Fibroblast of lung (primary cell): ENCODE measurements at regions not wholly inside any gene's neighbourhood (a gene's known extent, or its start where the extent isn't known, plus 50 kb on each side); places are given as distances from the start of the nearest gene placed in this dataset.

Experiments used
- DNase-seq, 2 donors: peaks; one replicate each; pipeline versions ENCODE4 v3.0.0 to v3.0.0-alpha.2; 2010; ENCODE audit warnings: low read depth in 2 of 2
- H2AFZ ChIP-seq: 2 replicates; pipeline ENCODE4 v1.5.1; 2012; ENCODE audit warnings: low read length, control low read depth, inconsistent platforms
- H3K27ac ChIP-seq: 2 replicates; pipeline ENCODE4 v1.5.1; 2011; ENCODE audit warnings: low read length, control low read depth; ENCODE audit not compliant: insufficient read depth
- H3K27me3 ChIP-seq: 2 replicates; pipeline ENCODE4 v1.5.1; 2011; ENCODE audit warnings: mild to moderate bottlenecking, low read length; ENCODE audit not compliant: control insufficient read depth, insufficient read depth
- H3K36me3 ChIP-seq: 2 replicates; pipeline ENCODE4 v1.5.1; 2011; ENCODE audit warnings: low read length; ENCODE audit not compliant: control insufficient read depth, insufficient read depth
- H3K4me1 ChIP-seq: 2 replicates; pipeline ENCODE4 v1.5.1; 2011; ENCODE audit warnings: low read length; ENCODE audit not compliant: control insufficient read depth, insufficient read depth; ENCODE audit errors: extremely low read depth
- H3K4me2 ChIP-seq: 2 replicates; pipeline ENCODE4 v1.5.1; 2011; ENCODE audit warnings: low read length, control low read depth; ENCODE audit not compliant: insufficient read depth; ENCODE audit errors: extremely low read depth
- H3K4me3 ChIP-seq, 4 experiments: fragments of 200-600 bp in 1 of 4; sonication (generic) in 1 of 4; replicated peaks in 1 of 4; 2 replicates each; pipeline ENCODE4 v1.5.1; 2011 to 2016; ENCODE audit warnings: low read length in 4 of 4, low read depth in 3 of 4, mild to moderate bottlenecking in 3 of 4, control low read depth in 2 of 4, inconsistent platforms in 1 of 4, mixed read lengths in 1 of 4; ENCODE audit not compliant: insufficient read depth in 1 of 4; ENCODE audit errors: control extremely low read depth in 1 of 4
- H3K79me2 ChIP-seq: 2 replicates; pipeline ENCODE4 v1.5.1; 2012; ENCODE audit warnings: mild to moderate bottlenecking, low read length, inconsistent platforms; ENCODE audit not compliant: control insufficient read depth, insufficient read depth
- H3K9ac ChIP-seq: 2 replicates; pipeline ENCODE4 v1.5.1; 2011; ENCODE audit warnings: mild to moderate bottlenecking, low read length, control low read depth; ENCODE audit not compliant: insufficient read depth
- H3K9me3 ChIP-seq: 2 replicates; pipeline ENCODE4 v1.5.1; 2012; ENCODE audit warnings: low read depth, low read length; ENCODE audit not compliant: control insufficient read depth, insufficient read depth
- H4K20me1 ChIP-seq: 2 replicates; pipeline ENCODE4 v1.5.1; 2011; ENCODE audit warnings: low read length; ENCODE audit not compliant: control insufficient read depth, insufficient read depth; ENCODE audit errors: extremely low read depth
- CTCF ChIP-seq, 2 donors: IDR thresholded peaks in 1 of 2; conservative IDR thresholded peaks in 1 of 2; 1 replicate in 1 of 2; 2 replicates in 1 of 2; pipeline ENCODE4 v1.5.1; 2011 to 2012; ENCODE audit warnings: low read length in 2 of 2, control low read depth in 1 of 2, inconsistent platforms in 1 of 2, low read depth in 1 of 2, mild to moderate bottlenecking in 1 of 2
- EZH2 ChIP-seq: IDR thresholded peaks from 2 replicates; pipeline ENCODE4 v1.5.1; 2012; ENCODE audit warnings: low read length, control low read depth, mild to moderate bottlenecking; ENCODE audit errors: missing control alignments

- Histone ChIP-seq H3K4me3 (no peak overlapping the region), H3K9ac (no peak overlapping the region), H3K36me3 (no peaks in the 10 kb centered on the region), H3K4me1 (no peaks in the 10 kb centered on the region), H3K9me3 (no peaks in the 10 kb centered on the region), H3K27ac (no peak overlapping the region), H3K4me2 (no peak overlapping the region), H2AFZ (no peak overlapping the region), H3K27me3 (no peaks in the 10 kb centered on the region), H4K20me1 (no peaks in the 10 kb centered on the region), H3K79me2 (no peaks in the 10 kb centered on the region)
- TF ChIP-seq CTCF (conservative IDR thresholded peaks at IDR 0.05 in 1 of 2, IDR thresholded peaks at IDR 0.05 in 1 of 2; ENCODE audit: low read depth in 1 of 2, low read length in 2 of 2), result no peak
- DNase-seq, result no peak
Measured at GRCh38 chr18:38444971-38445803, 879.6 kb upstream of the CELF4 start.

GRCh38 chr18:38427736-38428135 is 862.1 kb upstream of the CELF4 start:
- DNase-seq, result no peak
- Histone ChIP-seq H2AFZ (no peak overlapping the region), H3K4me2 (no peak overlapping the region), H3K27me3 (no peaks in the 10 kb centered on the region), H4K20me1 (no peaks in the 10 kb centered on the region), H3K9ac (no peak overlapping the region), H3K9me3 (no peaks in the 10 kb centered on the region), H3K4me3 (no peak overlapping the region), H3K36me3 (no peaks in the 10 kb centered on the region), H3K27ac (no peak overlapping the region), H3K79me2 (no peaks in the 10 kb centered on the region), H3K4me1 (no peaks in the 10 kb centered on the region)
- TF ChIP-seq CTCF (conservative IDR thresholded peaks at IDR 0.05 in 1 of 2, IDR thresholded peaks at IDR 0.05 in 1 of 2; ENCODE audit: low read depth in 1 of 2, low read length in 2 of 2) (no peak), EZH2 (no peak)

GRCh38 chr18:38427234-38427633 is 861.6 kb upstream of the CELF4 start:
- no peak overlapping the region for H3K9ac ChIP-seq

More at GRCh38 chr18:38427234-38427633, 861.6 kb upstream of the CELF4 start:
- Histone ChIP-seq H3K4me3 (no peak overlapping the region), H3K4me2 (no peak overlapping the region), H3K4me1 (no peaks in the 10 kb centered on the region), H3K27ac (no peak overlapping the region), H2AFZ (no peak overlapping the region), H3K36me3 (no peaks in the 10 kb centered on the region), H3K9me3 (no peaks in the 10 kb centered on the region), H4K20me1 (no peaks in the 10 kb centered on the region), H3K27me3 (no peaks in the 10 kb centered on the region), H3K79me2 (no peaks in the 10 kb centered on the region)
- no peak for DNase-seq
- TF ChIP-seq EZH2, result no peak
- TF ChIP-seq CTCF (conservative IDR thresholded peaks at IDR 0.05 in 1 of 2, IDR thresholded peaks at IDR 0.05 in 1 of 2; ENCODE audit: low read depth in 1 of 2, low read length in 2 of 2), result no peak
